Adrenal gland (tissue), 5 donors: ENCODE measurements at regions not wholly inside any gene's neighbourhood (a gene's known extent, or its start where the extent isn't known, plus 50 kb on each side); places are given as distances from the start of the nearest gene placed in this dataset.

Experiments used
- CTCF ChIP-seq, 6 experiments: fragments of 450-650 bp in 4 of 6; fragments of 200-600 bp in 2 of 6; sonication (generic) in 1 of 6; IDR thresholded peaks; 1 replicate in 5 of 6; 2 replicates in 1 of 6; pipeline versions ENCODE4 v1.5.1 to v1.8.0; 2016 to 2021; ENCODE audit warnings: antibody characterized with exemption in 6 of 6, mild to moderate bottlenecking in 2 of 6, moderate library complexity in 1 of 6
- POLR2A ChIP-seq, 2 donors: fragments of 450-650 bp; IDR thresholded peaks; one replicate each; pipeline ENCODE4 v1.6.1; 2017; ENCODE audit warnings: antibody characterized with exemption in 2 of 2, mild to moderate bottlenecking in 2 of 2, moderate library complexity in 1 of 2
- donor health status: DM: no; HTN: no; CAD: no.

- no peak for TF ChIP-seq POLR2A (IDR thresholded peaks at IDR 0.05)
- TF ChIP-seq CTCF (IDR thresholded peaks at IDR 0.05) = no peak
These were observed 231.9 kb downstream of the ANKRD30B start for GRCh38 chr18:14979875-14980274.
